ENCODE measurements at regions not wholly inside any gene's neighbourhood (a gene's known extent, or its start where the extent isn't known, plus 50 kb on each side); places are given as distances from the start of the nearest gene placed in this dataset.

DNA sequence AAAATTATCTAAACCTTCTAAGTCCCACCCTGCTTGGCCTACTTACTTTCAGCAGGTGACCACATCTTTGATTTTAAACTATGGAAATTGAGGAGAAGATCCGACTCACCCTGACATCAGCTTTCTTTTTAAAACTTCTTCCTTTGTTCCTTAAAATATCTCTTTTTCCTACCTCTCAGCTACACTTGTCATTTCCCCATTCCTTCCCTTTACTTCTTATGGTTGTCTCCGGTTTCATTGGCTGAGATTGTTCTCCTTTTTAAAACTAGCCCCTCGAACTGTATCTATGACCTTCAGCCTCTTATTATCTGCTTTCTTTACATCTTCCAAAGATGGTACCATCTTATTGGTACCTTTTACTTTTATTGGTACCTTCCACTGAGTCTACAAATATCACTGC is 87.8 kb upstream of the NRIP1 start:
- no peak for DNase-seq

- no peak for DNase-seq
Measured at GRCh38 chr21:15159382-15160020, 94.7 kb upstream of the NRIP1 start.

DNA sequence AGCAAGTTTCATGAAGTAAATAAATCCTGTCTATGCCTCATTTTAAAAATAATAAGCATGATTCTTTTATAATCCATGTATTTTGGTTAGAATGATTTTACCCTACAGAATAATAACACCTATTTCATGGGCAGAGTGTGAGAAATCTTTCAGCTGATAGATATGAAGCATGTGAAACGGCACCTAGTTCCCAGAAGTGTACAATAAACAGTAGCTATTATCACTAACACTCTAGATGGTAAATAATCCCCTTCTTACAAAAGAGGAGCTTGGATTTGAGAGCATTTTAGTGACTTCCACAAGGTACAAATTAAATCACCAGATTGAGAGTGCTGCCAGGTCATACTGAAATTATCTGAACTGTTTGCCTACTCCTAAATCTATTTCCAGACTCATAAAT is 95.3 kb upstream of the NRIP1 start:
- DNase-seq, result no peak

DNA sequence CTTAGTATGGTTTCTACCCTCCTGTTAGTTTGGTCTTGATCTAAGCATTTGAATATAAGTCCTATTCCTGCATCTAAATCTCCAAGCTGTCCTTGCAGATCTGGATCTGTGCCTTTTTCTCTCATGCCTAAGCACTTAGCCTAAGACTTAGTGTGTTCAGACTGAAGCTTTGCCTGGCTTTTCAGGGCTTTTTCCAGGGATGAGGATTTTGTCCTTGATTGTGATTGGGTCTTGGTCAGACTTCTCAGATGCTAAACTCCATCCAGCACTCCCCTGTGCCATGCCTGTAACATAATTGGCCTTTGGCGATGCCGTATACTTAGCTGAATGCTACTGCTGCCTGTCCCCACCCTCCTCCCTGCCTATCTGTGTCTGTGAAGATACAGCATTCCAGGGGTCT is 98.1 kb upstream of the NRIP1 start:
- DNase-seq, result no peak

- no peak for DNase-seq
Measured at GRCh38 chr21:15164273-15164672, 99.5 kb upstream of the NRIP1 start.

DNA sequence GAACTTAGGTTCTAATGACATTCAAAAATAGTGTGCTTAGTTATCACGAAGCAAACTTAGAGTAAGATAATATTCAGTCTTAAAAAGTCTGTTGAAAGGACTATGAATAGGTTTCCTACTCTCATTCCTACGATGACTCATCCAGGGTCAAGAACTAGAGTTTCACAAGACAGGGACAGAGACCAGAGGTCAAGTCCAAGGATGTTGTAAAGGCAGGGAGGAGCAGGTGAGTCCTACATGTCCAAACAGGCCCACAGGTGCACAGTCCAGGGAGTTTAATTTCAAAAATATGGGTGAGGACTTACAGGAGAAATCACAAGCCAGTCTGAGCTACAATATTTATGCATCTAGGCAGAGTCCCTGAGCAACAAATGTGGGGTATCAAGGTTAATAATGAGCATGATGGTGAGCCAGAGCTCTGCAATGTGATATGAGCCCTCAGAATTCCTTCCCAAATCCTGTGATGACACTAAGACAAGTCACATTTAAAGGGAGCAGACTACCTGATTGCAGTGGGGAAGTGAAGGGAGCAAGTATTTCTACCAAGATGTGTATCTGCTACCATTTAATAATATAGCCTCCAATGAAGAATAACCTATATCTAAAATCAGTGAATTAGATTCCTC is 100.0 kb upstream of the NRIP1 start:
- DNase-seq, result no peak

GRCh38 chr21:15170614-15171013 is 105.8 kb upstream of the NRIP1 start:
- no peak for DNase-seq

- DNase-seq, result no peak
Measured at GRCh38 chr21:15171546-15171945, 106.7 kb upstream of the NRIP1 start.

DNA sequence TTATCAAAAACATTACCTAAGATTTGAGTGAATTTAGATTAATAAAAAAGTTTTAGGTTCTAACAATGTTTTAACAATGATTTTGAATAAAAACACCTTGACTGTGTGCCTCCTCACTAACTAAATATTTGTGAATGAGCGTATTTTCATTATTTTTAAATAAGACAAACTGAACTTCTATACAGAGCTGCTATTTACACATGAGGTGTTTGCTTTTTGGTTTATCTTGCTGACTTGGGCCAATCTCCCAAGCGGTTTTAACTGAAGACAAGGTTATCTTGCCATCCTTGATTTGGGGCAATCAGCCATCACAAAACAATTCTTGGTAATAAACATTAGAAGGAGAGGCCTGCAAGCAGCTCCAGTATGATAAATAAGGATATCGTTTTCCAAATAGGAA is 108.2 kb upstream of the NRIP1 start:
- no peak for DNase-seq

- no peak for DNase-seq
Measured at GRCh38 chr21:15174923-15175322, 110.1 kb upstream of the NRIP1 start.

DNA sequence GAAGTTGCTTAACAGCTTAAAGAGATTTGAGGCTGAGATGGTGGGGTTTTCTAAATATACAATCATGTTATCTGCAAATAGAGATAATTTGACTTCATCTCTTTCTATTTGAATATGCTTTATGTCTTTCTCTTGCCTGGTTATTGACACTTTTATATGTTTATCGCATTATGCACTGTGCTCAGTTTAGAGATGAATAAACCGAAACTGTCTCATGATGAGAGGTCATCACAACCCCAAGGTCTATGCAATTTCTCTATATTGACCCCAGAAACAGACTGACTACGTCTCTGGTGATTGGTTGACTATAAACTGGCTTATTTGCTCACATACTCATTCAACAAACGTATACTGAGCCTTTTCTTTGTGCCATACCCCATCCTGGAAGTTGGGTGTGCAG is 117.9 kb upstream of the NRIP1 start:
- DNase-seq, result no peak

DNA sequence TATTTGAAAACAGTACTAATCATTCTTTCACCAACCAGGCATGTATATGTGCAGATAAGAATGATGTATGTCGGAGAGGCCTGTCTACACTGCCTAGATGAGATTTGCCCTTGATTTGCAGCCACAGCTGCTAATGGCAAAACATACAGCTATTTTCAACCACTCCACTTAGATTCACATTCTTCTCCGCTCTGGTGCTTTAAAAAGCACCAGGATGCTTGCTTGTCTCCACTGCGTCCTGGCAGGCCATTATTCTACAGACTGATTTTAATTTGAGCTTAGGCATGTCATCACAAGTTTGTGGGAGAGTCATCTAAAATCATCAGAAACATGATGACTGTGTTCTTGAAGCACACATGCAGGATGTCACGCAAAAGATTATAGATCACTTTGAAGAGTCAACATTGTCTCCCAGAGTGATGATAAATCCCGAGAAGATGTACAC is 119.0 kb upstream of the NRIP1 start:
- DNase-seq, result no peak

- DNase-seq, result no peak
Measured at GRCh38 chr21:15190412-15190811, 125.6 kb upstream of the NRIP1 start.

GRCh38 chr21:15190837-15191236 is 126.0 kb upstream of the NRIP1 start:
- no peak for DNase-seq

- DNase-seq, result no peak
Measured at GRCh38 chr21:15191342-15191741, 126.5 kb upstream of the NRIP1 start.

DNA sequence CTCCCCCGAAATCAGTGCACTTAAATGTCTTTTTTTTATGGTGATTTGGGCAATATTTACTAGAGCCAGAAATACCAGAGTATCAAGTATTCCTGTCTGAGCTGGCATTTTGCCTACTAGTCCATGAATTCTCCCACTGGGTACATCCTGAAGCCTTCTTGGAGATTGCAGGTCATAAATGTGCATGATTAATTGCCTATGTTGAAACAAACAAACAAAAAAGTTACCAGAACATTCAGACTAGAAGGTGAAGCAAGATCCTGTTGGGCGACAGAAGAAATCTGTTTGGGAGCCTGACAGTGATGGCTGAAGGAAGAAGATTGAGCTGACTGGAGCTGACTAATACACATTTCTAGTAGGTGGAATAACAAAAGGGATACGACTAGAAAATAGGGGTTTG is 127.4 kb upstream of the NRIP1 start:
- peak in 1 of 2 experiments; percentile 6 for DNase-seq

- no peak for DNase-seq
Measured at GRCh38 chr21:15193937-15194336, 129.1 kb upstream of the NRIP1 start.

DNA sequence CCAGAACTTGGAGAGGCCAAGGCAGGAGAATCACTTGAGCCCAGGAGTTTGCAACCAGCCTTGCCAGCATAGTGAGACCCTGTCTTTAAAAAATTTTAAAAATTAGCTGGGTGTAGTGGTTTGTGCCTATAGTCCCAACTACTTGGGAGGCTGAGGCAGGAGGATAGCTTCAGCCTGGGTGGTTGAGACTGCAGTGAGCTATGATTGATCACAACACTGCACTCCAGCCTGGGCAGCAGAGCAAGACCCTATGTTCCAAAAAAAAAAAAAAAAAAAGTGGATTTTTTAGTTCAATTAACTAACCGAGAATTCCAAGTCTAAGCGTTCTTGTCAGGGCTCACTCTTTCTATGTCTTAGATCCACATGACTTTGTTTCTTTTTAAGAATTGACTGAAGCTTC is 130.3 kb upstream of the NRIP1 start:
- DNase-seq, result no peak

GRCh38 chr21:15195768-15196167 is 131.0 kb upstream of the NRIP1 start:
- DNase-seq, result no peak

GRCh38 chr21:15197696-15198095 is 132.9 kb upstream of the NRIP1 start:
- DNase-seq, result no peak

DNA sequence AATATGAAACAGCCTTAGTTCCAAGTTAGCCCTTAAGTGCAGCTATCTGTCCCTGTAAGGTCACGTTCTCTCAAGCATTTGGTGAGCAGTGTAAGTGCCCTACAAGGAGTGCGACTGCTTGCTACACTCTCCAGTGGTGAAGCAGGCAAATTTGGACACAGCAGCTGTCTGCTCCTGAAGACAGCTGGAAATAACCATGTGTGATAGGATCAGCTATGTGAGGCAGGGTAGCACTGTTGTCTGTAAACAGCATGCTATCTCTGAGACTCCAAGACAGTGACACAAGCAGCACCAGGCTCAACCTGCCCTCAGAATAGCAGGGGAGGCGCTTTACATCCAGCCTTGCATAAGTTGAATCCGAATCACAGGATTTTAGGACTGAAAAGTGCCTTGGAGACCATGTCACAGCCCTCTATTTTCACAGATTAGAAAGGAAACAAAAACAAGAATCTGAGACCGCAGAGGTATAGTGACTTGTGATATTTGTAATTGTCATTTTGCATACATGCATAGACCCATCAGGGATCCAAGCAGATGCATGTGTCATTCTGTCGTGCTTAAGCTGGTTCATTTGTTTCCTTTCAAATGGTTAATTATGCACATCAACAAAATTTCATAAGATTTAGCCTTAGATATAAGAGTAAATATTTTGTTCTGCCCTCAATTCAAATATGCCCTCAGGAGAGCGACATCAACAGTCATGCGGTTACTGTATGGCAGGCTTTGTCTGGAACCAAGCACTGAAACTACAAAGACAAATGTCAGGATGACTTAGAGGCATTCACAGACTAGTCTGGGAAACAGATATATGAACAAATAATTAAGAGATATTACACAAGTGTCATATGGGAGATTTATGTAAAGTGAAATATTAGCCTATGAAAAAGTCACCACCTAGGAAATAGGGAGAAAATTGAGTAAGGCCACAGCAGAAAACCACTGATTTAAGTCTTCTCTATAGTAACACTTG is 134.9 kb upstream of the NRIP1 start:
- DNase-seq, result no peak

GRCh38 chr21:15203740-15204139 is 138.9 kb upstream of the NRIP1 start:
- DNase-seq, result no peak

DNA sequence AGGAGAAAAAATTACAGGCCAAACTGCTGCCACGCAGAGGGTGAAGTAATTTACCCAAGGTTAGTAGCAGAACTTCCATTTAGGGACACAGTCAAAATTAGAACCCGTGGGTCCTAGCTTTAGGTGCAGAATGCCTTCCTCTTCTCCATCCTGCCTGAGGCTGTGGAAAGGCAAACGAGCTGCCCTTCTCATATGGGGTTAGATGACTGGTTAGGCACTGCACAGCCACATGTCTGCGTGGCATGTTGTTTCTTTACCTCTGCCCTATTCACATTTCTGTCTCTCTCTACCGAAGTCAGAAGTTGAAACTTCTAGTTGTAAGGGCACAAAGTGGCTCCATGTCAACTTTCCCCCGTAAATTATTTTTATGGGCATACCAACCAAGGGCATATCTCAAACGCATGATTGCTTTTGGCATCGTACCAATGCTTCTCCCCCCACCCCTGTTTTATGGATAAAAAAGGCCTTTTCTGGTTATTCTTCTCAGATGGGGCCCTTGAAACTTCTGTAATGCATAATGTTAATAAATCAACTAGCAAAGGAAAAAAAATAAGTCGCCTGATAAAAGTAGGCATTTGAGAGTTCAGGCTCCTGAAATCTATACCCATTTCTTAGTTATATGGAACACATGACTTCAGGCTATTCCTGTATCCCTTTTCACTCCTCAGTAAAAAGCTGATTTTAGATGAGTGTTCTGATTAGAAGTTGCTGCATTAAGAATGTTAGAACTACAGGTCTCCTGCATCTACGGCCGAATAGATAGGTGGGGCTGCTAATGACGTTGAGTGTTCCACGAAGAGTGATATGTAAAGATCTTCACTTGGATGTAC is 139.6 kb upstream of the NRIP1 start:
- DNase-seq, result no peak
